Hematopoietic multipotent progenitor cell treated with erythropoietin and hydrocortisone succinate and interleukin-3 and kit ligand, for 6 days (in vitro differentiated cells): ENCODE measurements at regions not wholly inside any gene's neighbourhood (a gene's known extent, or its start where the extent isn't known, plus 50 kb on each side); places are given as distances from the start of the nearest gene placed in this dataset.
"Not testable (repeated sequence)": the region's sequence is repeated elsewhere in the genome, so short reads cannot be mapped to it uniquely, and the experiment has no call there.

ENCODE experiments used
- DNase-seq: peaks from one replicate; pipeline ENCODE4 v3.0.0-alpha.2; 2015

- not testable (repeated sequence) for DNase-seq
Measured at GRCh38 chr15:75763635-75764600, 51.3 kb upstream of the CSPG4 start.

- no peak for DNase-seq
Measured at GRCh38 chr15:75763137-75763611, 50.5 kb upstream of the CSPG4 start.
